ENCODE measurements at regions not wholly inside any gene's neighbourhood (a gene's known extent, or its start where the extent isn't known, plus 50 kb on each side); places are given as distances from the start of the nearest gene placed in this dataset.
"Not testable (repeated sequence)": the region's sequence is repeated elsewhere in the genome, so short reads cannot be mapped to it uniquely, and the experiment has no call there.

- Mint-ChIP-seq H3K9me3 (peaks cover 0 to 10% (median 0%) of the 10 kb centered on the region in 9 donors), H3K4me1 (no peaks in the 10 kb centered on the region), H3K36me3 (no peaks in the 10 kb centered on the region), H3K27ac (no peak overlapping the region), H3K27me3 (peaks cover 0 to 19% (median 4%) of the 10 kb centered on the region in 5 donors), H3K4me3 (no peak overlapping the region)
- no peak for DNase-seq
- ATAC-seq = no peak
- POLR2A ChIA-PET = no interaction called here
These were observed 181.4 kb downstream of the SMAD6 start for GRCh38 chr15:66883284-66883911.

DNA sequence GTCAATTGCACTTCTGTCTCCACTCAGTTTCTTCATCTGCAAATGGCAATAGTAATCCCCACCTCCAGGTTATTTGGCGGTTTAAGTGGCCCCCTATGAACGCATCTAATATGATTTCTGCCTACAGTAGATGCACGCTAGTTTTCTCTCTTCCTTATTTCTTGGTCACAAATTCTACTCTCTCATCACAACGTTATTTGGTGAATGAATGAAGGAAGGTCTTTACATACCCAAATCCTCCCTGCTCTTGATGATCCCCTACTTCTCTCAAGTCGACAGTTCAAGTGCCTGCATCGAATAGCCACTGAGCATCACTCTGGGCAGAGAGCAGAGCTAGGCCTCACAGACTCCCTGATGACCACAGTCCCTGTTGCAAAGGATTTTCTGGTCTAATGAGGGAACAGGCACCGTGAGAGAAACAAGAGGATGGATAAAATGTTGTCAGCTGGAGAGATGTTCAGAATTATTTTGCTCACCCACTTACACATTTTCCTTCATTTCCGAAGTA, 181.2 kb upstream of the SMAD3 start:
- ATAC-seq = no peak
- Mint-ChIP-seq H3K4me3 (no peak overlapping the region), H3K4me1 (no peaks in the 10 kb centered on the region), H3K36me3 (no peaks in the 10 kb centered on the region), H3K27me3 (peaks cover 0 to 19% (median 3%) of the 10 kb centered on the region in 5 donors), H3K9me3 (peaks cover 0 to 16% (median 2%) of the 10 kb centered on the region in 9 donors), H3K27ac (no peak overlapping the region)
- POLR2A ChIA-PET = no interaction called here
- DNase-seq = no peak

DNA sequence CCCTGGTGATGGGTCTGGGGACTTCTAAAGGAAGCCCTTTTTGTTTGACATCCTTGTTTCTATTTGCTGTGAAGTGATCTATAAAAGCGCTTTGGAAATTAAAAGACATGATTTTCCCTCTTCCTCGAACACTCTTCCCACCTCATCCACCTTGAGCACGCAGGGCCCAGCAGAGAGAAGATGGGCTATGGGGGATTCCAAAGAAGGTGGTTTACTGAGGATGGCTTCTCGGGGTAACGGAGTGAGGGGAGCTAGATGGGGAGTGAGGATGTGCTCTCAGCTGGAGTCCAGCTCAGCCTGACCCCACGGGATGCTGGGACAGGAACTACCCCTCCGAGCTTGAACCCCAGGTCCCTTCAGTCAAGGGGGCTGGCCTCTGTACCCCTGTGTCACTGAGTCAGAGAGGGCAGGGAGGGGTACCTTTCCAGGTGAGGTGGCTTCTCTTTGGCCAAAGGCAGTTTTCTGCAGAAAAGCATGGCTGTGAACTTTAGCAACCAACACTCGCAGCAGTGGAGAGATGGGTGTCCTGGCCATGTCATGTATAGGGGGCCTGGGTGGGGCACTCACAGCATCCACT, 180.7 kb upstream of the SMAD3 start:
- no peaks in the 10 kb centered on the region for H3K4me1 Mint-ChIP-seq
- no peak for DNase-seq
- ATAC-seq = no peak
- POLR2A ChIA-PET = no interaction called here
- peaks cover 0 to 22% (median 6%) of the 10 kb centered on the region in 9 donors for H3K9me3 Mint-ChIP-seq
- H3K27me3 Mint-ChIP-seq = peaks cover 0 to 19% (median 3%) of the 10 kb centered on the region in 5 donors
- no peak overlapping the region for H3K4me3 Mint-ChIP-seq
- H3K36me3 Mint-ChIP-seq = no peaks in the 10 kb centered on the region
- H3K27ac Mint-ChIP-seq = no peak overlapping the region

- no peak for DNase-seq
- peaks cover 0 to 27% (median 8%) of the 10 kb centered on the region in 9 donors for H3K9me3 Mint-ChIP-seq
- POLR2A ChIA-PET = no interaction called here
- ATAC-seq = no peak
- no peak overlapping the region for H3K4me3 Mint-ChIP-seq
- H3K4me1 Mint-ChIP-seq = no peaks in the 10 kb centered on the region
- H3K27me3 Mint-ChIP-seq = peaks cover 0 to 19% (median 3%) of the 10 kb centered on the region in 5 donors
- no peak overlapping the region for H3K27ac Mint-ChIP-seq
- H3K36me3 Mint-ChIP-seq = no peaks in the 10 kb centered on the region
These were observed 180.0 kb upstream of the SMAD3 start for GRCh38 chr15:66885281-66885915.

- peaks cover 0 to 33% (median 9%) of the 10 kb centered on the region in 9 donors for H3K9me3 Mint-ChIP-seq
- POLR2A ChIA-PET = no interaction called here
- no peaks in the 10 kb centered on the region for H3K36me3 Mint-ChIP-seq
- no peak overlapping the region for H3K27ac Mint-ChIP-seq
- no peak for DNase-seq
- no peaks in the 10 kb centered on the region for H3K4me1 Mint-ChIP-seq
- no peak overlapping the region for H3K4me3 Mint-ChIP-seq
- ATAC-seq = no peak
- peaks cover 0 to 11% (median 1%) of the 10 kb centered on the region in 5 donors for H3K27me3 Mint-ChIP-seq
These were observed 179.1 kb upstream of the SMAD3 start for GRCh38 chr15:66886241-66886675.

- POLR2A ChIA-PET = no interaction called here
- peaks cover 0 to 38% (median 9%) of the 10 kb centered on the region in 9 donors for H3K9me3 Mint-ChIP-seq
- no peak for DNase-seq
- H3K27ac Mint-ChIP-seq = no peak overlapping the region
- H3K4me1 Mint-ChIP-seq = no peaks in the 10 kb centered on the region
- H3K36me3 Mint-ChIP-seq = no peaks in the 10 kb centered on the region
- H3K27me3 Mint-ChIP-seq = peaks cover 0 to 9% (median 5%) of the 10 kb centered on the region in 5 donors
- ATAC-seq = no peak
- H3K4me3 Mint-ChIP-seq = no peak overlapping the region
These were observed 178.6 kb upstream of the SMAD3 start for GRCh38 chr15:66886686-66887273.

DNA sequence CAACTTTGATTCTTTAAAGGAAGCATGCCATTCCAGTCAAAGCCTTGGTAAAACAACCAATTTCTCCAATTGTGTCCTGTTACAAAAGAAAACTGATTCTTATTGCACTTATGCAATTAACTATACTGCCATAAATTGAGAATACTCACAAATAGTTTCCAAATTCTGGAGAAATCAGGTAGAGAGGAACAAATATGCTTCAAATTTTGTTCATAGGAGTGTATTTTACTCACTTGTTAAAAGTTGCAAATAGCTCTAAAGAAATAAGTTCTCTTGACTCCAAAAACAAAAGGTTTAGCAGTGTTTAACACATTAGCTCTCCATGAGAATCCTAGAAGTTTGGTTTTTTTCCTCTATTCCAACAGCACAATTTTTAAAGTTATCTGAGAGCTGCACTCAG, 176.1 kb upstream of the SMAD3 start:
- H3K27ac Mint-ChIP-seq, H3K27me3 Mint-ChIP-seq, DNase-seq, ATAC-seq, H3K36me3 Mint-ChIP-seq, H3K4me1 Mint-ChIP-seq, H3K4me3 Mint-ChIP-seq, POLR2A ChIA-PET: not testable (repeated sequence)
- peaks cover 0 to 38% (median 9%) of the 10 kb centered on the region in 9 donors for H3K9me3 Mint-ChIP-seq

DNA sequence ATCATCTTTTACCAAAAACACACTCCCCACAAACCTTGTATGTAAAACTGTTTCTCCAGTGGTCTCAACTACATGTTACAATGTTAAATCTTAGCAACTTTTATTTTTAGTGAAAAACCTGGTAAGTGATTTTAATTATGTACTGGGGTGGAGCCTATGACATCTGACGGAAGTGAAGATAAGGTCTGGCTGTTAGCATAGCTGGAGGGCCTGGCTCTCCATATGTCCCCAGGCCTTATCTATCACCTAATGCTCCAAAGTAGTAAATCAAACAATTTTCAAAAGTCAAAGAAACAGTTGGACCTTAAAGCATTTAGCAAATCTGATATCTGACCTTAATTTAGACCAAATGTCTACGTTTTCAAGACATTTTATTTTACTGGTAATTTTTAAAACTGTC, 173.6 kb upstream of the SMAD3 start:
- H3K4me3 Mint-ChIP-seq = no peak overlapping the region
- peaks cover 0 to 8% (median 4%) of the 10 kb centered on the region in 5 donors for H3K27me3 Mint-ChIP-seq
- peaks cover 0 to under 1% (median 0%) of the 10 kb centered on the region in 4 donors for H3K4me1 Mint-ChIP-seq
- H3K27ac Mint-ChIP-seq = no peak overlapping the region
- peaks cover 0 to 38% (median 9%) of the 10 kb centered on the region in 9 donors for H3K9me3 Mint-ChIP-seq
- DNase-seq (no peak), ATAC-seq (no peak)
- H3K36me3 Mint-ChIP-seq = no peaks in the 10 kb centered on the region
- POLR2A ChIA-PET = no interaction called here

- Mint-ChIP-seq H3K36me3 (no peaks in the 10 kb centered on the region), H3K27ac (no peak overlapping the region), H3K27me3 (peaks cover 0 to 8% (median 4%) of the 10 kb centered on the region in 5 donors), H3K4me1 (peaks cover 0 to 3% (median 0%) of the 10 kb centered on the region in 4 donors), H3K4me3 (no peak overlapping the region), H3K9me3 (peaks cover 0 to 30% (median 8%) of the 10 kb centered on the region in 9 donors)
- POLR2A ChIA-PET = no interaction called here
- ATAC-seq (no peak), DNase-seq (no peak)
These were observed 172.1 kb upstream of the SMAD3 start for GRCh38 chr15:66893294-66893693.

DNA sequence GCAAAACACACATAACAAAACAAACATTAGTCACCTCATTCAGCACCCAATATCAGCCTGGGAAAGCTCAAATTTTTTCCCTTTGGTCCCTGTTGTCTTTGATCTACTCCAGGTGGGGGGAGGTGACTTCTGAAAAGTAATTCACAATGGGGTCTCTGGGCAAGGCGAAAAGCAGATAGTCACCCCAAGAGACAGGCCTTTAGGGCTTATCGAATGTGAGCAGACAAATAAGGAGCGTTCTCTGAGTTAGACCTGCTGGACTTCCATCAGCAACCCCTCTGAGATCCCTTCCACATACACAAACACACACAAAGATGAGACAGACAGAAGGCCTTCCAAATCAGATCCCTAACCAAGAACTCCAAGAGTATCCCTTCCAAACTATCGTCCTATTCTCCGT, 171.0 kb upstream of the SMAD3 start:
- POLR2A ChIA-PET = no interaction called here
- Mint-ChIP-seq H3K4me1 (peaks cover 0 to 3% (median 0%) of the 10 kb centered on the region in 4 donors), H3K36me3 (no peaks in the 10 kb centered on the region), H3K4me3 (no peak overlapping the region), H3K9me3 (peaks cover 0 to 21% (median 0%) of the 10 kb centered on the region in 9 donors), H3K27ac (no peak overlapping the region), H3K27me3 (peaks cover 0 to 8% (median 4%) of the 10 kb centered on the region in 5 donors)
- ATAC-seq (no peak), DNase-seq (no peak)

- H3K27me3 Mint-ChIP-seq = peaks cover 0 to 8% (median 4%) of the 10 kb centered on the region in 5 donors
- no peak overlapping the region for H3K27ac Mint-ChIP-seq
- peak in 1 of 10 donors; percentile 12 for DNase-seq
- no peak overlapping the region for H3K4me3 Mint-ChIP-seq
- ATAC-seq = no peak
- H3K9me3 Mint-ChIP-seq = peaks cover 0 to 12% (median 0%) of the 10 kb centered on the region in 9 donors
- peaks cover 0 to 3% (median 0%) of the 10 kb centered on the region in 4 donors for H3K4me1 Mint-ChIP-seq
- POLR2A ChIA-PET = no interaction called here
- no peaks in the 10 kb centered on the region for H3K36me3 Mint-ChIP-seq
These were observed 170.2 kb upstream of the SMAD3 start for GRCh38 chr15:66894986-66895780.

DNA sequence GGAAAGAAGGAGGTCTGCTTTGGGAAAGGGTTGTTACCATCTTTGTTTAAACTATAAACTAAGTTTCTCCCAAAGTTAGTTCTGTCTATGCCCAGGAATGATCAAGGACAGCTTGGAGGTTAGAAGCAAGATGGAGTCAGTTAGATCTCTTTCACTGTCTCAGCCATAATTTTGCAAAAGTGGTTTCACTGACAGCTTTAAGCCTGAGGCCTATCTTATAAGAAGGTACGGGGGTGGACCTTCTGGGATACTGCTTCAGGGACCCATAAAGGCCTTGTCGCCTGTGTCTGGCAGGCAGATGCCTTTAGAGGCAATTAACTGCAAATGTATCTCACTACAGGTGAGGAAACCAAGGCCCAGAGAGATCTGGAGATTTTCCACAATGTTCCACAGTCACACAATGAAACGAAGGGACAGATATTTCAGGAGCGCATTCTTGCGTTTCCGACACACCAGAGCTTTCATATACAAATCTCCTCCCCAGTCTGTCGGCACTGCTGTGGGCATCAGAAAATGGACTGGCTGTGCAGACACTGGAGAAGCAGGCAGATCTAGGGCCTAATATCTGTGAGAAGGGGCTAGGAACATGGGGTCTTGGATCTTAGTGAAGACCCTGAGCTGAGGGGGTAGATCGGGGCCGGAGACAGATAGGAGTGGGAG, 169.5 kb upstream of the SMAD3 start:
- POLR2A ChIA-PET = no interaction called here
- Mint-ChIP-seq H3K4me1 (peaks cover 0 to 3% (median 0%) of the 10 kb centered on the region in 4 donors), H3K9me3 (peaks cover 0 to 9% (median 0%) of the 10 kb centered on the region in 9 donors), H3K27me3 (peaks cover 0 to 8% (median 4%) of the 10 kb centered on the region in 5 donors), H3K36me3 (no peaks in the 10 kb centered on the region), H3K4me3 (no peak overlapping the region), H3K27ac (no peak overlapping the region)
- peak in 1 of 10 donors; percentile 3 for DNase-seq
- ATAC-seq = no peak

Data from naive thymus-derived CD8-positive, alpha-beta T cell (primary cell).